Progenitor cell of endocrine pancreas (in vitro differentiated cells): ENCODE measurements at regions not wholly inside any gene's neighbourhood (a gene's known extent, or its start where the extent isn't known, plus 50 kb on each side); places are given as distances from the start of the nearest gene placed in this dataset.
"Not testable (repeated sequence)": the region's sequence is repeated elsewhere in the genome, so short reads cannot be mapped to it uniquely, and the experiment has no call there.

Experiments
- DNase-seq: peaks from one replicate; pipeline ENCODE4 v3.0.0; 2021; ENCODE audit warnings: low spot score; ENCODE audit not compliant: unreplicated experiment
- H3K27ac Mint-ChIP-seq: 2 replicates; pipeline ENCODE4 v1.8.0; 2021; ENCODE audit warnings: mild to moderate bottlenecking, moderate library complexity, mixed read lengths
- H3K27me3 Mint-ChIP-seq: 2 replicates; pipeline ENCODE4 v1.8.0; 2021; ENCODE audit warnings: mixed read lengths
- H3K36me3 Mint-ChIP-seq: 2 replicates; pipeline ENCODE4 v1.8.0; 2022; ENCODE audit warnings: mixed read lengths; ENCODE audit not compliant: insufficient read depth
- H3K4me1 Mint-ChIP-seq: 2 replicates; pipeline ENCODE4 v1.8.0; 2021; ENCODE audit warnings: low read depth, mixed read lengths
- H3K4me3 Mint-ChIP-seq: 2 replicates; pipeline ENCODE4 v1.8.0; 2021; ENCODE audit warnings: low read depth, mild to moderate bottlenecking, moderate library complexity, mixed read lengths
- H3K9me3 Mint-ChIP-seq: 2 replicates; pipeline ENCODE4 v1.8.0; 2021; ENCODE audit warnings: low read depth, mixed read lengths
- CTCF ChIP-seq: fragments of 200-600 bp; sonication (generic); IDR thresholded peaks from one replicate; pipeline ENCODE4 v1.5.0; 2021; ENCODE audit warnings: antibody characterized with exemption, mild to moderate bottlenecking; ENCODE audit not compliant: unreplicated experiment

- Mint-ChIP-seq H3K4me3 (no peak overlapping the region), H3K27me3 (no peaks in the 10 kb centered on the region), H3K36me3 (peaks cover 6% of the 10 kb centered on the region), H3K27ac (peak overlapping the region; percentile 87), H3K9me3 (peaks cover 15% of the 10 kb centered on the region), H3K4me1 (peaks cover 6% of the 10 kb centered on the region)
- no peak for DNase-seq
- no peak for TF ChIP-seq CTCF
Measured at GRCh38 chr6:112906726-112907125, 559.6 kb downstream of the RFPL4B start.

GRCh38 chr6:112909781-112910180 is 562.7 kb downstream of the RFPL4B start:
- Mint-ChIP-seq H3K27ac (no peak overlapping the region), H3K36me3 (no peaks in the 10 kb centered on the region), H3K27me3 (no peaks in the 10 kb centered on the region), H3K4me1 (peaks cover 6% of the 10 kb centered on the region), H3K9me3 (no peaks in the 10 kb centered on the region), H3K4me3 (no peak overlapping the region)
- TF ChIP-seq CTCF, result no peak
- DNase-seq, result no peak

- no peak overlapping the region for H3K27ac Mint-ChIP-seq
- no peaks in the 10 kb centered on the region for H3K36me3 Mint-ChIP-seq
- no peak overlapping the region for H3K4me3 Mint-ChIP-seq
- peaks cover 6% of the 10 kb centered on the region for H3K4me1 Mint-ChIP-seq
- no peaks in the 10 kb centered on the region for H3K9me3 Mint-ChIP-seq
- no peaks in the 10 kb centered on the region for H3K27me3 Mint-ChIP-seq
- TF ChIP-seq CTCF, result no peak
- no peak for DNase-seq
Measured at GRCh38 chr6:112910256-112910655, 563.1 kb downstream of the RFPL4B start.

GRCh38 chr6:112911959-112912358 is 564.8 kb downstream of the RFPL4B start:
- H3K9me3 Mint-ChIP-seq, result no peaks in the 10 kb centered on the region
- TF ChIP-seq CTCF, result no peak

GRCh38 chr6:112912416-112913101 is 565.4 kb downstream of the RFPL4B start:
- DNase-seq, result no peak
- Mint-ChIP-seq H3K4me3 (no peak overlapping the region), H3K27me3 (no peaks in the 10 kb centered on the region), H3K27ac (no peak overlapping the region), H3K36me3 (no peaks in the 10 kb centered on the region), H3K9me3 (no peaks in the 10 kb centered on the region), H3K4me1 (no peaks in the 10 kb centered on the region)
- no peak for TF ChIP-seq CTCF

More at GRCh38 chr6:112911959-112912358, 564.8 kb downstream of the RFPL4B start:
- H3K4me3 Mint-ChIP-seq, result no peak overlapping the region
- no peaks in the 10 kb centered on the region for H3K27me3 Mint-ChIP-seq
- H3K4me1 Mint-ChIP-seq, result no peaks in the 10 kb centered on the region
- no peak overlapping the region for H3K27ac Mint-ChIP-seq
- no peaks in the 10 kb centered on the region for H3K36me3 Mint-ChIP-seq
- no peak for DNase-seq

GRCh38 chr6:112919744-112920143 is 572.6 kb downstream of the RFPL4B start:
- Mint-ChIP-seq H3K4me3 (peak overlapping the region; percentile 73), H3K9me3 (peaks cover 18% of the 10 kb centered on the region), H3K27ac (peak overlapping the region; percentile 85)
- H3K4me1 Mint-ChIP-seq, H3K36me3 Mint-ChIP-seq, H3K27me3 Mint-ChIP-seq: not testable (repeated sequence)
- DNase-seq, result peak; percentile 16
